PC-3 (cell line): ENCODE measurements at regions not wholly inside any gene's neighbourhood (a gene's known extent, or its start where the extent isn't known, plus 50 kb on each side); places are given as distances from the start of the nearest gene placed in this dataset.

Experiments used
- CTCF ChIP-seq: fragments of 300-600 bp; sonication (generic); conservative IDR thresholded peaks from 2 replicates; pipeline ENCODE4 v1.5.1; 2017; ENCODE audit warnings: antibody characterized with exemption, low read depth, mild to moderate bottlenecking, low read length
- EZH2 ChIP-seq: fragments of 300-600 bp; sonication (generic); IDR thresholded peaks from one replicate; pipeline ENCODE4 v1.6.1; 2017; ENCODE audit warnings: antibody characterized with exemption, mild to moderate bottlenecking, low read length; ENCODE audit not compliant: unreplicated experiment
- EZH2phosphoT487 ChIP-seq: fragments of 300-600 bp; sonication (generic); IDR thresholded peaks from 2 replicates; pipeline ENCODE4 v1.6.1; 2018; ENCODE audit warnings: mild to moderate bottlenecking, antibody characterized with exemption, low read length, borderline replicate concordance

DNA sequence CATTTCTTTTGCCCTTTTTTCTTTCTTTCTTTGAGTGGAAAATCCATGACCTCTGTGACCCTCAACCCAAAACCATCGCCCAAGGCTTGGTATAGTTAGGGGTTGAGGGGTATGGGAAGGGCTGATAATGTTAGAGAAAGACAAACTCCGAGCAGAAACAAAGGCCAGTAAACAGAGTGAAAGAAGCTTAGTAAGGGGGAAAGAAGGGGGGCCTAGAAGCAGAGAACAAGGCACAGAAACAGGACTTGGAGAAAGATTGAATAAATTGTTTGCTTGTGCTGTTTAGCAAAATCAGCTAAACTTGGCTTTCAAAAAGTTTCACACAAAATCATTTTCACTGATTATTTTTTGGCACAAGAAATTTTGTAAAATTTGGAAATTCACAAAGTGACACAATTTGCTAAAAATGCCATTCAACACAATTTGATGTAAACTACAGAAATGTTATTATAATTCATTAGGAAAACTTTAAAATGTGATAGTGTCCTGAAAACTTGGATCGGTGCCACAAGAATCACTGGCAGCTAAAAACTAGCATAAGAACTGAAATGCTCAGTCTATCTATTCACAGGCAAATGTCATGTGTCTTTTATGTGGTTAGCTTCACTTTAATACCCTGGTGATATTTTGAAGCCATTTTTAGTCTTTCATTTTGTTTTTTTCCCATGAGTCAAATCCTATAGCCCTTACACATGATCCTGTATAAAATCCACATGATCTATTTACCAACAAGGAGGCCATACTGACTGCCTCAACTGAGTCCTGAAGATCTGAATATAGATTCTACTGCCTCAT is 276.4 kb downstream of the NR2F1-AS1 start:
- no peak for TF ChIP-seq CTCF
- no peak for TF ChIP-seq EZH2
- no peak for TF ChIP-seq EZH2phosphoT487
